Mucosa of rectum (tissue), 2 donors: ENCODE measurements at regions not wholly inside any gene's neighbourhood (a gene's known extent, or its start where the extent isn't known, plus 50 kb on each side); places are given as distances from the start of the nearest gene placed in this dataset.

Experiments used
- H3K27ac ChIP-seq, 2 donors: one replicate each; pipeline ENCODE4 v1.7.0; 2013; ENCODE audit warnings: inconsistent platforms in 2 of 2, low read depth in 2 of 2, low read length in 2 of 2
- H3K27me3 ChIP-seq, 2 donors: one replicate each; pipeline ENCODE4 v1.7.0; 2013; ENCODE audit warnings: low read length in 2 of 2; ENCODE audit not compliant: control insufficient read depth in 2 of 2, insufficient read depth in 2 of 2
- H3K36me3 ChIP-seq, 2 donors: one replicate each; pipeline ENCODE4 v1.7.0; 2013; ENCODE audit warnings: low read length in 2 of 2; ENCODE audit not compliant: control insufficient read depth in 2 of 2, insufficient read depth in 2 of 2
- H3K4me1 ChIP-seq, 2 donors: one replicate each; pipeline ENCODE4 v1.7.0; 2013; ENCODE audit warnings: low read length in 2 of 2, mild to moderate bottlenecking in 1 of 2; ENCODE audit not compliant: control insufficient read depth in 2 of 2, insufficient read depth in 2 of 2
- H3K4me3 ChIP-seq, 2 donors: one replicate each; pipeline ENCODE4 v1.7.0; 2013; ENCODE audit warnings: low read length in 2 of 2
- H3K9ac ChIP-seq, 2 donors: one replicate each; pipeline ENCODE4 v1.7.0; 2013; ENCODE audit warnings: low read length in 2 of 2, low read depth in 1 of 2, mild to moderate bottlenecking in 1 of 2
- H3K9me3 ChIP-seq, 2 donors: one replicate each; pipeline ENCODE4 v1.7.0; 2013; ENCODE audit warnings: low read length in 2 of 2; ENCODE audit not compliant: control insufficient read depth in 2 of 2
- donor health status: healthy.
- donor health status: Normal muscosa, but diverticular disease.

- Histone ChIP-seq H3K9me3 (no peaks in the 10 kb centered on the region), H3K4me1 (peaks cover 0 to 3% of the 10 kb centered on the region in 2 donors), H3K9ac (no peak overlapping the region), H3K27me3 (no peaks in the 10 kb centered on the region), H3K27ac (no peak overlapping the region), H3K4me3 (no peak overlapping the region), H3K36me3 (no peaks in the 10 kb centered on the region)
Measured at GRCh38 chr18:31213641-31214040, 51.0 kb upstream of the DSC1 start.

- H3K27ac ChIP-seq, result no peak overlapping the region
- H3K36me3 ChIP-seq, result no peaks in the 10 kb centered on the region
- H3K27me3 ChIP-seq, result no peaks in the 10 kb centered on the region
- H3K9ac ChIP-seq, result no peak overlapping the region
- no peaks in the 10 kb centered on the region for H3K9me3 ChIP-seq
- no peaks in the 10 kb centered on the region for H3K4me1 ChIP-seq
- no peak overlapping the region for H3K4me3 ChIP-seq
Measured at GRCh38 chr18:31217038-31217849, 54.6 kb upstream of the DSC1 start.

- no peaks in the 10 kb centered on the region for H3K9me3 ChIP-seq
- no peak overlapping the region for H3K27ac ChIP-seq
- H3K9ac ChIP-seq, result no peak overlapping the region
- no peak overlapping the region for H3K4me3 ChIP-seq
- H3K36me3 ChIP-seq, result no peaks in the 10 kb centered on the region
- H3K27me3 ChIP-seq, result no peaks in the 10 kb centered on the region
- H3K4me1 ChIP-seq, result no peaks in the 10 kb centered on the region
Measured at GRCh38 chr18:31218671-31219383, 56.2 kb upstream of the DSC1 start.

- Histone ChIP-seq H3K27me3 (no peaks in the 10 kb centered on the region), H3K27ac (no peak overlapping the region), H3K9me3 (no peaks in the 10 kb centered on the region), H3K4me1 (no peaks in the 10 kb centered on the region), H3K36me3 (no peaks in the 10 kb centered on the region), H3K4me3 (no peak overlapping the region), H3K9ac (no peak overlapping the region)
Measured at GRCh38 chr18:31219395-31219794, 56.7 kb upstream of the DSC1 start.

GRCh38 chr18:31223371-31223770 lies 60.7 kb upstream of the DSC1 start:
- H3K4me3 ChIP-seq, result no peak overlapping the region
- H3K4me1 ChIP-seq, result no peaks in the 10 kb centered on the region
- H3K27me3 ChIP-seq, result no peaks in the 10 kb centered on the region
- no peaks in the 10 kb centered on the region for H3K36me3 ChIP-seq
- H3K9ac ChIP-seq, result no peak overlapping the region
- H3K27ac ChIP-seq, result no peak overlapping the region
- no peaks in the 10 kb centered on the region for H3K9me3 ChIP-seq

GRCh38 chr18:31225668-31226067 lies 63.0 kb upstream of the DSC1 start:
- no peak overlapping the region for H3K4me3 ChIP-seq
- no peaks in the 10 kb centered on the region for H3K36me3 ChIP-seq
- no peaks in the 10 kb centered on the region for H3K4me1 ChIP-seq
- H3K9ac ChIP-seq, result no peak overlapping the region
- no peak overlapping the region for H3K27ac ChIP-seq
- H3K27me3 ChIP-seq, result no peaks in the 10 kb centered on the region
- no peaks in the 10 kb centered on the region for H3K9me3 ChIP-seq

GRCh38 chr18:31227497-31228229 lies 65.0 kb upstream of the DSC1 start:
- no peaks in the 10 kb centered on the region for H3K27me3 ChIP-seq
- H3K9me3 ChIP-seq, result no peaks in the 10 kb centered on the region
- no peak overlapping the region for H3K4me3 ChIP-seq
- H3K27ac ChIP-seq, result no peak overlapping the region
- H3K9ac ChIP-seq, result no peak overlapping the region
- H3K4me1 ChIP-seq, result peaks cover 3% of the 10 kb centered on the region in 2 donors
- H3K36me3 ChIP-seq, result no peaks in the 10 kb centered on the region

- Histone ChIP-seq H3K27ac (no peak overlapping the region), H3K4me3 (no peak overlapping the region), H3K27me3 (no peaks in the 10 kb centered on the region), H3K36me3 (no peaks in the 10 kb centered on the region), H3K9me3 (no peaks in the 10 kb centered on the region), H3K4me1 (peaks cover 3 to 8% of the 10 kb centered on the region in 2 donors), H3K9ac (no peak overlapping the region)
Measured at GRCh38 chr18:31229829-31230228, 67.2 kb upstream of the DSC1 start.

GRCh38 chr18:31230495-31230894 lies 67.8 kb upstream of the DSC1 start:
- H3K36me3 ChIP-seq, result no peaks in the 10 kb centered on the region
- H3K9me3 ChIP-seq, result no peaks in the 10 kb centered on the region
- H3K4me1 ChIP-seq, result peaks cover 3 to 8% of the 10 kb centered on the region in 2 donors
- H3K9ac ChIP-seq, result no peak overlapping the region
- H3K27ac ChIP-seq, result no peak overlapping the region
- H3K4me3 ChIP-seq, result no peak overlapping the region
- no peaks in the 10 kb centered on the region for H3K27me3 ChIP-seq

GRCh38 chr18:31232013-31232412 lies 69.4 kb upstream of the DSC1 start:
- Histone ChIP-seq H3K9ac (no peak overlapping the region), H3K27ac (no peak overlapping the region)

More at GRCh38 chr18:31232013-31232412, 69.4 kb upstream of the DSC1 start:
- peaks cover 3 to 8% of the 10 kb centered on the region in 2 donors for H3K4me1 ChIP-seq
- no peaks in the 10 kb centered on the region for H3K9me3 ChIP-seq
- H3K4me3 ChIP-seq, result no peak overlapping the region
- H3K36me3 ChIP-seq, result no peaks in the 10 kb centered on the region
- H3K27me3 ChIP-seq, result no peaks in the 10 kb centered on the region
